ENCODE measurements at regions not wholly inside any gene's neighbourhood (a gene's known extent, or its start where the extent isn't known, plus 50 kb on each side); places are given as distances from the start of the nearest gene placed in this dataset.

DNA sequence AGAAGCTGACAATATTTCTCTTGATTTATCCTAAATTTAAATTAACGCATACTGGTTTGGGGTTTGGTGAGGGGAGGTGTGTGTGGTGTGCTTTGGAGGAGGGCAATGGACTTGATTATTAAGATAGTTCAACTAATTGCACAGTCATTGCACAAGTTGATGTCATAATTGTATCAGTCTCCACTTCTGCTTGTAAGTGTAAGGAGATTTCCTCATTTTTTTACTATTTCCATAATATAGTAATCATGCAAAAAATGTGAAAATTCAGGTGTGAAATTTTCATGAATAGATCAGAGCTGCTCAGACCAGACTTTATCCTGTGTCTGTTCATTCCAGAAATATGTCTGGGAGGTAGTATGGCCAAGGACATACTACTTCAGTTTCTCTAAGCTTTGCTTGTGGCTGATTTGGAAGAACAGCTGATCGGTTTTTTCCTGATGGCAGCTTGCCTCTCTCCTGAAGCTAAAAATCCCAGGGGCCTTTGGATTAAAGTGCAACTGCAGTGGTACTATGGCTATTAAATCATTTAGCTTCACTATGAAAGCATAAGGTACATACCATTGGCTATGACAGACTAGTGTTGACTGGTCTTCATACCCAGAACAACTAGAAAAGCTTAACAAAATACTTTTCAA lies 201.8 kb upstream of the MIR17HG start:
- DNase-seq, result no peak
- in situ Hi-C loops (cut with HindIII; ENCODE audit: low pct_ligation_motif_present, low pct_unique_long_range_greater_than_20kb, low sequenced_read_pairs), result no loop called here

DNA sequence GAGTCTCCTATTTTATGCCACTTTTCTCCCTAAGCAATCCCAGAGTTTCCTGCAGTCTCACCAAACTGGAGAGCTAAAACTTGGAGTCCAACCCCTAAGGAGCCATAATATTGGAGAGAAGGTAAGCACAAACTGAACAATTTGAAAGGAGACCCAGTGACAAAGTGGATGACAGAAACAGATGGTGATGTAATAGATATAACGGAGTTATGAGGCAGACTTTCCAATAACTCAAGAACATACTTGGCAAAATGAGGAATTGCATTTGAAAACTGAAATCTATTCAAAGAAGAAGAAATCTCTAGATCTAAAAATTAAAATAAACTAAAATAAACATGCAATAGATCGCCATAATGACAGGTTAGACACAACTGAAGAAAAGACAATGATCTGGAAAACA lies 200.9 kb upstream of the MIR17HG start:
- in situ Hi-C loops (cut with HindIII; ENCODE audit: low pct_ligation_motif_present, low pct_unique_long_range_greater_than_20kb, low sequenced_read_pairs), result no loop called here

DNA sequence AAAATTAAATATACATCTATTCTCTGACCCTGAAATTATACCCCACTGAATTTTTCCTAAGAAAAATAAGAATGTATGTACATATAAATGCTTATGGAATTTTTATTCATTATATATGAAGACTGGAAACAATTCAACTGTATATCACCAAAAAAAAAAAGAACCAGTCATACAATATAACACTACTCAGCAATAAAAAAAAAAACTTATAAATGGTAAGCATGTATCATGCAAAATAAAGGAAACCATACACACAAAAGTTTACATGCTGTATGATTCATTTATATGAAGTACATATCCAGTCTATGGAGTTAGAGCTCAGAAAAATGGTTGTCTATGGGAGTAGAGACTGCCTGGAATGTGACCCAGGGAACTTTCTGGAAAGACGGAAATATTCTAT lies 199.4 kb upstream of the MIR17HG start:
- in situ Hi-C loops (cut with HindIII; ENCODE audit: low pct_ligation_motif_present, low pct_unique_long_range_greater_than_20kb, low sequenced_read_pairs), result no loop called here
- no peak for DNase-seq

More for the DNA sequence above, 200.9 kb upstream of the MIR17HG start:
- DNase-seq, result no peak

DNA sequence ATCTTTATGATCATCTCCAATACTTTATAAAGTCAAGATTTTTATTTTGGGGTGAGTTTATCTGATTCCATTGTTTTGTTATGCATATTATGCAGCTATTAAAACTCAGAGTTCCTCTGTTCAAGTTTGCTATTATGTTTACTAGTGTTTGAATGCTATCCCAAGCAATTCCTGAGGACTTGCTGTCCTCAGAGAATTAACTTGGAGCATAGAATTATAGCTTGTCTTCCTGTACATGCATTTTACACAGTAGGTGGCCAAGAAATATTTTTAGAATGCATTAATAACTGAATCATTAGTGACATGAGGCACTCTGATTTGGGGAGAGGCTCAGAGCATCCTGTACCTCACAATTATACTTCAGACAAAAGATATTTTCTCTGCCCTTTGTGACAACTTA lies 195.6 kb upstream of the MIR17HG start:
- in situ Hi-C loops (cut with HindIII; ENCODE audit: low pct_ligation_motif_present, low pct_unique_long_range_greater_than_20kb, low sequenced_read_pairs), result no loop called here

DNA sequence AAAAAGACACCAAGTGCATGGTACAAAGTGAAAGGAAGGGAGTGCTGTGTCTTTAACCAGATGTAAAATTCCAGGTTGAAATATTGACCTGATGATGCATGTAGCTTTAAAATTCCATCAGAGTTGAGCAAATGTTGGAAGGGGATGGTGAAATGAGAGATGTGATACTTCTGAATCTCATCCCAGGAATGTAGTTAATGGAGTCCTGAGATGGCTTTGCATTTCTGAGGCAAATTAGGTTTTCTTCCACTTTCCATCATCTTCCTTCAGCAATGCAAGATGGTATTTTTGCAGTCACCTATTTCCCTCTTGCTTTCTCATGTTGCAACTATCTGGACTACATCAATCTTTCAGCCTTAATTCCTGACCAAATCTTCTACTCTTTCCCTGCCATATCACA lies 194.1 kb upstream of the MIR17HG start:
- in situ Hi-C loops (cut with HindIII; ENCODE audit: low pct_ligation_motif_present, low pct_unique_long_range_greater_than_20kb, low sequenced_read_pairs), result no loop called here
- no peak for DNase-seq

More for the DNA sequence above, 195.6 kb upstream of the MIR17HG start:
- DNase-seq, result no peak

DNA sequence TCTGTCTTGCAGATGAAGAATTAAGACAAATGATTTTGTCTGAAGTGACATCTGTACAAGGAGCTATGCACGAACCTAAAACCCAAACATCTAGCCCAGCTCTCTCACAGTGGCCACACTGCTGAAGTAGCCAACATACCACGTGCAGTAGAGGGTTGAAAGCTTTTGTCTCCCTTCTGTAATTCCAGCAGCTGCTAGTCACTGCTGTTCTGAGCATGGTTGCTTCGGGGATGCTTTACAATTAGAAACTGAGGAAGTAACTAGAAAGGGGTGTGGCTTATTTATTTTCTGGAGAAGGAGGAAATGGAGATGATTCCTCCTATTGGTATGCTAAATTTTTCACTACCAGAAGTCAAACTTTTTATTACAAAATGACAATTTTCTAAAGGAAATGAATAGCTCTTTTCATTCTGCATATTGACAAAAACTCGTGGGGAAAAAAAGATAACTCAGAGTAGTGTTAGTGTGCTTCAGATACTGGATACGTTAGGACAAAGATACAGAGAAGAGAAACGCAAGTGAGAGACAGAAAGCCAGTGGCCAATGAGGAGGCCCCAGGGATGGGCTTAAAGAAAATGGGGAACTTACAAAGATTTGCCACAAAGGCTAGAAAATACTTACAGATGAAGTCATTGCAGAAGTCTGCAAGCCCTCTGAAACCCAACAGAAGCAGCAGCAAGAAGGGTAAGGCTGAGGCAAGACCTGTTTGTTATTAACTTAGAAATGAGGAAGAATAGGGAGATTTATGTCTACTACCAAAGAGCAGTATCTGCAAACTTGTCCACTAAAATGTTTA lies 192.7 kb upstream of the MIR17HG start:
- in situ Hi-C loops (cut with HindIII; ENCODE audit: low pct_ligation_motif_present, low pct_unique_long_range_greater_than_20kb, low sequenced_read_pairs), result no loop called here
- DNase-seq, result no peak

DNA sequence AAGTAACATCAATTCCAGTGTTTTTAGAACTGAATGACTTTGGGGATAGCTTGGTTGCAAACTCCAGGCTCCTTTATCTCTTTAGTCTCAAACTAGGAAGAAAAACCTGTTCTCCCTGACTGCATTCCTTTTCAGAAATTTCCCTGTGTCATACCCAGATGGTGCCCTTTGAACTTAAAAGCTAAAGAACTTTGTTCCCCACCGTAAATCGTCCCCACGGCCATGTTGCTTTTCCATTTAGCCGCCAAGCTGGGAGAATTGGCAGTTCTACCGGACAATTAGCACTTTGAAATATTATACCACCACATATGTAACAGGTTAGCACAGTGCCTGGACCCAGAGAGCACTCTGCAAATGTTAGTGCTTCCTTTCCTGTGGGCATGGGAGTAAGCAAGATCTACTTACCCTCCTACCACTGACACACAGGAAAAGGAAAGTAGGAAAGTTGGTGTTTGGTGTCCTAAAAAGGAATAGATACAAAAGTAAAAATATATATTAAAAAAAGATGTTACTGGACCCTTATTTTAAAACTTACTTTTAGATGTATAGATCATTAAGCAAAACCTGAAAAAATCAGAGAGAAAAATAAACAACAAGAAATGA lies 191.9 kb upstream of the MIR17HG start:
- in situ Hi-C loops (cut with HindIII; ENCODE audit: low pct_ligation_motif_present, low pct_unique_long_range_greater_than_20kb, low sequenced_read_pairs), result no loop called here
- DNase-seq, result no peak

DNA sequence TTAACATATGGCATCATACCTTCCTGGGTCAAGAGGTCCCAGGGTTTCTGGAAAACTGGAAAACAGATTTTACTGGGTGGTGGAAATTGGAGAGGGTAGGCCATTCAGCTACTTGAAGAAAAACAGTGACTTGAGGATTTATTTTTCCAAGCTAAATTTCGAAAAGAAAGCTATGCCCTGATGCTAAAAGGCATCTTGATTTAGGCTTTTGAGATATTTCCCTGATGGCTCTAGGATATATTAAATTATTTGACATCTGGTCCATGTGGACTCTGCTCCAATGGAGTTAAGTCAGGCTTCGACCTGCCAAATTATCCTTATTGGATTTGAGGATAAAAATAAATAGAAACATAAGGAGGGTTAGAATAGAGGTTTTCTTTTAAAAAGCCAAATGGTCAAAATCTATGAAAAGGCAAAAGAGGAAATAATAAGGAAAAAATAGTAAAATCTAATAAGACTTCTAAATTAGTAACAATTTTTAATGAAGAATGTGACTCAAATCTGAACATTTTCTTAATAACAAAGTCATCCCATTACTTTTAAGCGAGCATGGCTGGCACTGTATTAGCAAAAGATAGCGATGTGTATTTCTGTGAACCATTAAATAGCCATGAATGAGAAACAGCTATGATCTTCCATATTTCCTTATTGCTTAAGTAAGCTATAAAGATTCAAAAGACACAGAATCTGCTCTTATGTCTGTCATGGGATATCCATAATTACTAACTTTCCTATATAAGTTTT lies 190.0 kb upstream of the MIR17HG start:
- no peak for DNase-seq
- in situ Hi-C loops (cut with HindIII; ENCODE audit: low pct_ligation_motif_present, low pct_unique_long_range_greater_than_20kb, low sequenced_read_pairs), result no loop called here

DNA sequence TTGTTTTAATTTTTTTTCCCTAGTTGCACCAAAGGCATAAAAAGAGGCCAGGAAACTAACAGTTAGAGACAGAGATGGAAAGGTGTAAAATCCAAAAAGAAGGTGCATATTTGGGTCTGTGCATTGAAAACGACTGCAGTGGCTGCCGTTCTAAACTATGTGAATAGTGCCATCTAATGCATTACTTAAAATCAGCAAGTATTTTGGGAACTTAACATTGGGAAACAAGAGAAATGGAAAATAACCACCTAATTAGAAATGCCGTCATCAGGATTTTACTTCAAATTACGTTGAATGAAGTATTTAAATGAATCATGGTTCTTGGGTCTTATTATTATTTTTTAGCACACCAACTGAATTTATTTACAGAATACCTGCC lies 189.5 kb upstream of the MIR17HG start:
- in situ Hi-C loops (cut with HindIII; ENCODE audit: low pct_ligation_motif_present, low pct_unique_long_range_greater_than_20kb, low sequenced_read_pairs), result no loop called here
- no peak for DNase-seq

DNA sequence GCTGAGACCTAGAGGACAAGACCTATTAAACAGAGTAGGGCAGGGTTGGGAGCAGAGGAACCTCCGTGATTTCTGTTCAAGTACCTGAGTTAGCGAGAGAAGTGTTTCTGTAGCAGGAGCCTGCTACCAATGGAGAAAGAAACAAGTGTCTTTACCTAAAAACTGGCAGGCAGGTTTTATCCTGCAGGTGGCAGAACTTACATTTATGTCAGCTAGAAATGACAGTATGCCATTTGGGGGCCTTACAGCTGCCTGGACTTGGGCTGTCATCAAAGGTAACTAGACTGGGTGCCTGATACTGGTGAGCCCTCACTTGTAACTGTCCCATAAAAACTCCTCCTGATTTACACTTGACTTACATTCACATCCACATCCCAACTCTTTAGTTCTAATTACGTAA lies 185.3 kb upstream of the MIR17HG start:
- DNase-seq, result peak; percentile 20
- in situ Hi-C loops (cut with HindIII; ENCODE audit: low pct_ligation_motif_present, low pct_unique_long_range_greater_than_20kb, low sequenced_read_pairs), result no loop called here

DNA sequence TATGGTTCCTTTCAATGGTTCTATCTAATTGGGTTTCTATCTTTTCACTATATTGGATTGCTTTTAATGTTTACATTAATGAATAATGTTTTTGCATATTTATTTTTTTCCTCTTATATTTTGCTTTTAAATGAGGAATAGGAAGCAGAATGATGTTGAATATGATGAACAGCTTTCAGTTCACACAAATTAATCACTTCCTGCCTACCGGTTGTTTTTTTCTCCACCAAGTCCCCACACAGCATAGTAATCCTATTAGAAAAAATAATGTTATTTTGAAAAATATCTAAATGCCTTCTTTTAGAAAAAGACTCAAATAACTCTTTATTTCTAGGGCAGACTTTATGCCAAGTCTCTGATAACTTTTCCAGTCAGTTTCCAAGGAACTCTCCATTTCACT lies 184.9 kb upstream of the MIR17HG start:
- in situ Hi-C loops (cut with HindIII; ENCODE audit: low pct_ligation_motif_present, low pct_unique_long_range_greater_than_20kb, low sequenced_read_pairs), result no loop called here
- DNase-seq, result no peak

DNA sequence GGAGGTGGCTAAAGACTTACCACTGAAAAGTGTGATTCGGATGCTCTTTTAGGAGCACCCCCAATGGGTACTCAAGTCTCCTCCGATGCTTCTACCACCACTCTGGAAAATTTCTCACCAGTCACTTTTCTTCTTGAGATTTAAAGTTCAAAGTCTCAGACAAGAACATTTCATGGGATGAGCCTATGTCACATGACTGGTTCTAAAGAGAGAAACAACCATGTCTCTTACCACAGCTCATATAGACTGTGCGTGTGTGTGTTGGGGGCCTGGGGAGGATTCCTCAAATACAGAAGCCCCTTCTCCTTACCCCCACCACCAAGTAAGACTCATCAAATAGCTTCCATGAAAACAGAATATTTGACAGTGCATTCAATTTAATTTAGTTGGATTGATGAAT lies 181.7 kb upstream of the MIR17HG start:
- in situ Hi-C loops (cut with HindIII; ENCODE audit: low pct_ligation_motif_present, low pct_unique_long_range_greater_than_20kb, low sequenced_read_pairs), result no loop called here
- no peak for DNase-seq

DNA sequence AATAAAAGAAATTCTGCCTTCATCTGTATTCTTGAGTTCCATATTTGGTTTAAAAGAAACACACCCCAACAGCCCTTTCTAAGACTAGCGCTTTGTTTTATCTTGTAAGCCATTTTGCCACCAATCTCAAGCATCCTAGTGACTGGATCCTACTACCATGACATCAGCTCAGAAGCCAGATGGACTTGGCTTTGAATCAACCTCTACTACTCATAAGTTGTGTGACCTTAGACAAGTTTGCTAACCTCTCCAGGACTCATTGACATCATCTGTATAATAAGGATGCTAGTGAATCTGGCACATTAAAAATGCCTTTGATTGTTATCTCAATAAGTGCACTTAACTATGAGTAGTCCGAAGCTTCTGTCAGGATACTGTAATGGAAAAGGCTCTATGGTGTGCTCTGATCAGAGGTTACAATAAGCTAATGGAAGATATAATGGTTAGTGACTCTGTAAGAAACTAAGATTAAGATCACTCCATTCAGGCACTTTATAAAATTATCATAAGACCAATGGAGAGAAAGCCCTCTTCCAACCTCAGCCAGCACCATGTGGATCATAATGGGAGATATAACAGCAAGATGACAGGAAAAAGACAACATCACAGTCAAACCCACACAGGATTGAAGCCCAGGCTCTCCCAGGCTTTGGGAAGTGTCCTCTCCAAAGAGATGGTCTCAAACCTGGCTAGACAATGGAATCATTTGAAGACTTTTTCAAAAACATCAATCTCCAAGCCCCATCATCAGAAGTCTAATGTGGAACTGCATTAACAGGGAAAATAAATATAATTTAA lies 180.6 kb upstream of the MIR17HG start:
- in situ Hi-C loops (cut with HindIII; ENCODE audit: low pct_ligation_motif_present, low pct_unique_long_range_greater_than_20kb, low sequenced_read_pairs), result no loop called here
- no peak for DNase-seq

DNA sequence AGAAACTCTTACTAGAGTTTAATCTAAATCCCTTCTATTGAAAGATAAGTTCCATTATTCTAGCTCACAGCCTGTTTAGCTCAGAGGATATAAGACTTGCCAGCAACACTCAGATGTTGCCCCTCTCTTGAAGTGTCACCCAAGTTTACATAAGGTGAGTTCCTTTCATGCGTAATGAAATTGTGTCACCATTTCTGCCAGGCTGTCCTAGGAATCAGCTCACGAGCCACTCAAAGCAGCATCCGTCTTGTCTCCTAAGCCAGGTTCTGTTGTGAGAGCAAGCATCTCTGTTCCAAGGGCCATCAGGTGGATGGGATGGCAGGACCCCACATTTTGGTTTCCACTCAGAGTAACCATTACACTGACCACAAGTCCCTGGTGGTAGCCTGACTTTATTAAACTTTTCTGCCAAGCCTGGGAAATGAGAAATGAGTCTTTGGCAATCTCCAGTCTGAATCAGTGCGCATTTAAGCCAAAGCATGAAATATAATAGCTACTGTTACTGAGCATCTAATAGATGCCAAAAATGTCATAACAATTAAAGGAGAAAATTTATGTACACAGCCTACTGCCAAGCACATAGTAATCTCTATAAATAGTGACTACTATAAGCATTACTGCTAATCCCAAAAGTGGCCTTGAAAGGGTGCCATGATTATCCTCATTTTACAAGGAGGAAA lies 179.6 kb upstream of the MIR17HG start:
- in situ Hi-C loops (cut with HindIII; ENCODE audit: low pct_ligation_motif_present, low pct_unique_long_range_greater_than_20kb, low sequenced_read_pairs), result no loop called here

DNA sequence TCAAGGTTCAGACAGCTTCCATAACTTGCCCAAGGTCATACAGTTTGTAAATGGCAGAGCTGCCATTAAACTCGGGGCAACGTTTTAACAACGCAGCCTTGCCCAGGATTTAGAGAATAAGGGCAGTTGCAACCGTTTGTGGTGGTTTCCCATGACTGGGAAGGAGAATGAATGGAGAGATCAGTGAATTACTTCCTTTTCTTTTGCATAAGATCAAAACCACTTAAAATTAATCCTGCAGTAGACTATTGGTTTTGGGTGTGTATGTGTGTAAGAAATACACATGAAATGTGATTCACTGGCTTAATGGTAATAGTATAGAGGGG lies 179.1 kb upstream of the MIR17HG start:
- in situ Hi-C loops (cut with HindIII; ENCODE audit: low pct_ligation_motif_present, low pct_unique_long_range_greater_than_20kb, low sequenced_read_pairs), result no loop called here

More for the DNA sequence above, 179.6 kb upstream of the MIR17HG start:
- no peak for DNase-seq

DNA sequence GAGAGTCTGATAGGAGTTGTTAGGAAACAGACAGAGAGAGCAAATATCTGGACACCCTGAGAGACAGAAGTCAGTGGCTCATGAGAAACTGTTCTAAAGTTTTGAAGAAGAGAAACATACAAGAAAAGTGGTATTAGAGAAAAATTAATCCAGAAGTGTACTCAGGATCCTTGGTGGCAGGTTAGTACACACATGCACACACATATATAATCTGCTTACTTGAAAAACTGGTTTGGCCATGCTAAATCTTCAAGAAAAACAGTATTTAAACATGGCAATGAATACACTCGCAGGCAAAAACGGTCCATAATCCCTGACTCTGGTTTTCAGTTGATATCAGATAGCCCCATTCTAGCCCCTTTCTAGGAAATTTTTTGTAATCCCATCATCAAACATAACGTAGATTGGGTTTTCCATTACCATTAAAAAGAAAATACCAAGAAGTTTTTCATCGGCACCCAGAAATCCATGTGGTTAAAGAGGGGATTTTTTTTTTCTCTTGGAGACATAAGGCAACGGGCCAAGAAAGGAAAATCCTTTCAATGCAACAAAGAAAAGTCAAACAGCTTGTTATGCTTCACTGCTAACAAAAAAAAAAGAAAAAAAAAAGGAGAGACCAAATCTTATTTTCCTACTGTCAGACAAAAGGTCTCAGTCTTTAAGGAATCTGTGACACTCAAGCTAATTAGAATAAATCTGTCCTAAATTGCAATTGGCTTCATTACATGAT lies 178.0 kb upstream of the MIR17HG start:
- in situ Hi-C loops (cut with HindIII; ENCODE audit: low pct_ligation_motif_present, low pct_unique_long_range_greater_than_20kb, low sequenced_read_pairs), result no loop called here
- DNase-seq, result no peak

More for the DNA sequence above, 179.1 kb upstream of the MIR17HG start:
- no peak for DNase-seq

DNA sequence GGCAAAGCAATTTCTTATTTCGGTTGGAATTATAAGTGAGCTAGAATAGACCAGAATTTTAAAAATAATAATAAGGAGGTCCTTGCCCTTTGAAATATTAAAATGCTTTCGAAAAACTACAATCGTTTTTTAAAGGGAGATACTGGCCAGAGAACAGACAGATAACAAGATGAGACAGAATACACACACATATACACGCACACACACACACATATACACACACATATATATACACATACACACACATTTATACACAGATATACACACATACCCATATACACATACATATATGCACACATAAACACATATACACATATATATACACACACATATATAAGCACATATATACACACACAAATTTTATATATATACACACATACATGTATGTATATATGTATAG lies 175.3 kb upstream of the MIR17HG start:
- DNase-seq, result no peak
- in situ Hi-C loops (cut with HindIII; ENCODE audit: low pct_ligation_motif_present, low pct_unique_long_range_greater_than_20kb, low sequenced_read_pairs), result no loop called here
